OCI-LY3 (cell line): ENCODE measurements at regions not wholly inside any gene's neighbourhood (a gene's known extent, or its start where the extent isn't known, plus 50 kb on each side); places are given as distances from the start of the nearest gene placed in this dataset.

Experiments used
- H2AFZ ChIP-seq: fragments of 200-600, 300-600 bp; shearing (Covaris generic); 2 replicates; pipeline ENCODE4 v1.6.0; 2014; ENCODE audit warnings: antibody characterized with exemption, low read depth, low read length
- H3K27ac ChIP-seq: fragments of 200-600, 300-600 bp; sonication (generic); 2 replicates; pipeline ENCODE4 v1.5.1; 2014; ENCODE audit warnings: mild to moderate bottlenecking, low read length, moderate library complexity, mixed read lengths
- H3K27me3 ChIP-seq: fragments of 200-600, 300-600 bp; sonication (generic); 2 replicates; pipeline ENCODE4 v1.6.1; 2014; ENCODE audit warnings: low read depth, low read length, mixed read lengths
- H3K36me3 ChIP-seq: fragments of 200-600, 300-600 bp; sonication (generic); replicated peaks from 2 replicates; pipeline ENCODE3; 2014; ENCODE audit warnings: low read depth, low read length, mixed read lengths
- H3K4me1 ChIP-seq: fragments of 300-600, 200-600 bp; sonication (generic); 2 replicates; pipeline ENCODE4 v1.6.1; 2014; ENCODE audit warnings: low read length, mixed read lengths
- H3K4me2 ChIP-seq: fragments of 200-600, 300-600 bp; sonication (generic); 2 replicates; pipeline ENCODE4 v1.6.1; 2014; ENCODE audit warnings: low read length, mixed read lengths
- H3K4me3 ChIP-seq: fragments of 300-600, 200-600 bp; sonication (generic); 2 replicates; pipeline ENCODE4 v1.5.1; 2014; ENCODE audit warnings: antibody characterized with exemption, mild to moderate bottlenecking, low read length, moderate library complexity
- H3K79me2 ChIP-seq: fragments of 300-600, 200-600 bp; shearing (Covaris generic); 2 replicates; pipeline ENCODE4 v1.6.1; 2014; ENCODE audit warnings: mild to moderate bottlenecking, low read length, mixed read lengths
- H3K9ac ChIP-seq: fragments of 300-600, 200-600 bp; shearing (Covaris generic); 2 replicates; pipeline ENCODE4 v1.6.0; 2014; ENCODE audit warnings: mild to moderate bottlenecking, low read length, moderate library complexity
- H3K9me3 ChIP-seq: fragments of 200-600, 300-600 bp; shearing (Covaris generic); 2 replicates; pipeline ENCODE4 v1.6.1; 2014; ENCODE audit warnings: low read length, mixed read lengths; ENCODE audit not compliant: insufficient read depth
- H4K20me1 ChIP-seq: fragments of 200-600, 300-600 bp; sonication (generic); 2 replicates; pipeline ENCODE4 v1.6.1; 2016; ENCODE audit warnings: low read length, mixed read lengths; ENCODE audit not compliant: insufficient read depth
- EZH2phosphoT487 ChIP-seq: fragments of 200-600 bp; shearing (Covaris generic); IDR thresholded peaks from 2 replicates; pipeline ENCODE4 v1.6.1; 2018; ENCODE audit warnings: antibody characterized with exemption, mixed run types, low read depth
- TF ChIP-seq, protein P1 (sequence below): fragments of 200-600, 300-600 bp; sonication (generic); IDR thresholded peaks from 2 replicates; pipeline ENCODE4 v1.5.1; 2014; ENCODE audit warnings: antibody characterized with exemption, low read length, low read depth

DNA sequence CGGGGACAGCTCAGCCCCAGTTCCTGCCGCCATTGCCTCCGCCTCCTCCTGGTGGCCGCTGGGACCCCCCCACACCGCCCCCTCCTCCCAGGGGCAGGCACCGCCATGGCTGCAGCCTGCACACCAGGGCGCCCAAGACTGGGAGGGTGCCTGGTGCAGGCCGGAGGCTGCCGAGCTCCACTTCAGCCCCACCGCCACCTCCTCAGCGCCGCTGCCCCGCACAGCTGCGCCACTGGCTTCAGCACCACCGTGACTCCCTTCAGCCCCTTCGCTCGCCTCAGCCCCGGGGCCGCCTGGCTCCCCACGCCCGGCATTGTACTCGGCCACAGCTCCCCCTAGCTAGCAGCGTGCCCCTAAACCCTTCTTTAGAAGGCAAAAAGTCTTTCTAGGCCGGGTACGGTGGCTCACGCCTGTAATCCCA, 131.1 kb downstream of the CRYBB2 start:
- no peak overlapping the region for H3K4me2 ChIP-seq
- H3K9ac ChIP-seq: no peak overlapping the region
- no peak overlapping the region for H2AFZ ChIP-seq
- H4K20me1 ChIP-seq: no peaks in the 10 kb centered on the region
- H3K4me1 ChIP-seq: no peaks in the 10 kb centered on the region
- no peaks in the 10 kb centered on the region for H3K9me3 ChIP-seq
- H3K27me3 ChIP-seq: no peaks in the 10 kb centered on the region
- no peak overlapping the region for H3K4me3 ChIP-seq
- H3K79me2 ChIP-seq: no peaks in the 10 kb centered on the region
- peaks cover 29% of the 10 kb centered on the region for H3K36me3 ChIP-seq
- H3K27ac ChIP-seq: no peak overlapping the region
- TF ChIP-seq, protein P1, sequence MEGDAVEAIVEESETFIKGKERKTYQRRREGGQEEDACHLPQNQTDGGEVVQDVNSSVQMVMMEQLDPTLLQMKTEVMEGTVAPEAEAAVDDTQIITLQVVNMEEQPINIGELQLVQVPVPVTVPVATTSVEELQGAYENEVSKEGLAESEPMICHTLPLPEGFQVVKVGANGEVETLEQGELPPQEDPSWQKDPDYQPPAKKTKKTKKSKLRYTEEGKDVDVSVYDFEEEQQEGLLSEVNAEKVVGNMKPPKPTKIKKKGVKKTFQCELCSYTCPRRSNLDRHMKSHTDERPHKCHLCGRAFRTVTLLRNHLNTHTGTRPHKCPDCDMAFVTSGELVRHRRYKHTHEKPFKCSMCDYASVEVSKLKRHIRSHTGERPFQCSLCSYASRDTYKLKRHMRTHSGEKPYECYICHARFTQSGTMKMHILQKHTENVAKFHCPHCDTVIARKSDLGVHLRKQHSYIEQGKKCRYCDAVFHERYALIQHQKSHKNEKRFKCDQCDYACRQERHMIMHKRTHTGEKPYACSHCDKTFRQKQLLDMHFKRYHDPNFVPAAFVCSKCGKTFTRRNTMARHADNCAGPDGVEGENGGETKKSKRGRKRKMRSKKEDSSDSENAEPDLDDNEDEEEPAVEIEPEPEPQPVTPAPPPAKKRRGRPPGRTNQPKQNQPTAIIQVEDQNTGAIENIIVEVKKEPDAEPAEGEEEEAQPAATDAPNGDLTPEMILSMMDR: no peak
- no peak for TF ChIP-seq EZH2phosphoT487

DNA sequence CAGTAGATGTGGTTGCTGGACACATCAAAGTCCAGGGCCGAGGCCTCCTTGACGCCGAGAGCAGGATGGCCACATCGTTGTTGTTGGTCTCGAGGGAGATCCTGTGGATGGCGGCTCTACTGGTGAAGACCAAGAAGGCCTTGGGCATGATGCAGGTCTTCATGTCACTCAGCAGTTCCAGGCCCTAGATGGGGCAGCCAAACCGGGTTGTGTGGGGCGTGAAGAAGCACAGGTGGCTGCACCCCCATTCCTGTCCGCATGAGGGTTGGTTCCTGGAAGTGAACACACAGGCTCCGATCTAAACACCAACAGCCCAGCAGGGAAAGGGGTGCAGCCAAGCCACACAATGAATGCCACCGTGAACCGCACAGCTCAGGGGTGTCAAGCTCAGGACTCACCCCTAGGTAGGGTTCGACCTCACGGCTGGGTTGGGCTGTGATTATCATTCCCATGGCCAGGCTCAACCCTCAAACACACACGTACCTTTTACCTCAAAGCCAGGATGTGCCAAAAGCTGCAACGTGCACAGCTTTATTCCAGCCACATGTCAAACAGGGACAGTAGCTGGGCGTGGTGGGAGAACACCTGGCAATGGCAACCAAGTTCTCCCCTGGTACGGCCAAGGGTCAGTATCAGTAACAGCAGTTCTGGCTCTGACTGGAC, 132.3 kb downstream of the CRYBB2 start:
- Histone ChIP-seq H3K27ac (no peak overlapping the region), H3K36me3 (peaks cover 29% of the 10 kb centered on the region), H3K4me1 (no peaks in the 10 kb centered on the region)

DNA sequence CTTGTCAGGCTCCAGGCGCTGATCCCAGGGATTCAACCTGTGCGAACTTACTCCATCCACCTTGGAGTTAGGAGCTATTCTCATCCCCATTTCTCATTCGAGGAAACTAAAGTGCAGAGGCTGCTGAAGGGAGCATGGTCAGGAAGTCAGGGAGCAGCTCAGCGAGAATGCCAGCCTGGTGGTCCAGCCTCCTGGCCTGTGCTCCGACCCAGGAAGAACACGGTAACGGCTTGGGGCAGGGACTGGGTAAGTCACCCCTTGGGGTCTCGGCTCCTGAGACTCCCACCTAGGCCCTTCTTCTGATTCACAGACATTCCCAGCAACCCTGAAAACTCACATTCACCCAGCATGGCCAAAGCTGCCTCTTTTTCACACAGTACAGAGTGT, 132.8 kb downstream of the CRYBB2 start:
- H3K36me3 ChIP-seq: peaks cover 29% of the 10 kb centered on the region
- TF ChIP-seq, protein P1: no peak
- TF ChIP-seq EZH2phosphoT487: no peak
- H4K20me1 ChIP-seq: no peaks in the 10 kb centered on the region

More for the DNA sequence above, 132.3 kb downstream of the CRYBB2 start:
- no peak for TF ChIP-seq EZH2phosphoT487
- TF ChIP-seq, protein P1: no peak
- no peaks in the 10 kb centered on the region for H3K27me3 ChIP-seq
- no peak overlapping the region for H2AFZ ChIP-seq
- no peaks in the 10 kb centered on the region for H3K79me2 ChIP-seq
- no peaks in the 10 kb centered on the region for H4K20me1 ChIP-seq
- no peak overlapping the region for H3K9ac ChIP-seq
- H3K4me3 ChIP-seq: no peak overlapping the region
- no peak overlapping the region for H3K4me2 ChIP-seq
- no peaks in the 10 kb centered on the region for H3K9me3 ChIP-seq

DNA sequence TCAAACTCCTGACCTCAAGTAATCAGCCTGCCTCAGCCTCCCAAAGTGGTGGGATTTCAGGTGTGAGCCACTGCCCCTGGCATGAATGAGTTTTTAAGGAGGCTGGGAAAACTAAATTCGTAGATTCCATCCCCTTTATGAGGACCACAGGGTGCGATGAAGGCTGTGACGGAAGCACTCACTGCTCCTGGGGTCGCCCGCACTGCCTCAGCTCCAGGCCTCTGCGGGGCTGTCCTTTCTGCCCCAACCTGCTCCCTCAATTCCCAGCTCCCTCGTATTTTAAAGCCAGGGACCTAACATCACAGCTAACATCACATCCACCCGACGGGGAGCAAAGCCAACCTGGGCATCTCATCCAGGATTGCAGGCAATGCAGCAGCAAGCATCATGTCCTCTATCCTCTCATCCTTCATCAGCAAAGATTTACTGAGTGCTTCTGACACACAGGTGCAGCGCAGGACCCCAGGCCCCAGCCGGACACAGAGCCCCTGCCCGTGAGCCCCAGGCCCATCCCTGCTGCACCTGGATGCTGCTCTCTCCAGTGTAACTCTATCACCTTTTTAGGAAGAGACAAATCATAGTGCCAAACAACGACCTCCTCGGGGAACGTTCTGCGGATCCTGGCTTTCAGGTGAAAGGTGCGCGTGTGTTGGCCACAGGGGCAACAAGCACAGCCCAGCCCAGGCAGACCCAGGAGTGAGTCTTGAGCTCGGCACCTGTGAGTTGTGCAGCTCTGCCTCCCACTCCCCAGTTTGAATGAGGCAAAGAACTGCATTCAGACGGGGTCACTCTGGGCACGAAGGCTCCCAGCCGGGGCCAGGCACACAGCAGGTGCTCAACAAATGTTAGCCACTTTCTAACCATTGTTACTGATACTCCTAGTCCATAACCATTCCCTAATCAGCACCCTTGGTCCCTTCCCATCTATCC, 134.3 kb downstream of the CRYBB2 start:
- Histone ChIP-seq H3K9me3 (no peaks in the 10 kb centered on the region), H2AFZ (no peak overlapping the region), H4K20me1 (no peaks in the 10 kb centered on the region), H3K27me3 (no peaks in the 10 kb centered on the region), H3K9ac (no peak overlapping the region), H3K4me3 (no peak overlapping the region), H3K4me2 (no peak overlapping the region), H3K36me3 (peaks cover 29% of the 10 kb centered on the region), H3K79me2 (no peaks in the 10 kb centered on the region), H3K27ac (no peak overlapping the region), H3K4me1 (no peaks in the 10 kb centered on the region)
- TF ChIP-seq, protein P1: no peak
- TF ChIP-seq EZH2phosphoT487: no peak

More for the DNA sequence above, 132.8 kb downstream of the CRYBB2 start:
- no peaks in the 10 kb centered on the region for H3K27me3 ChIP-seq
- no peak overlapping the region for H2AFZ ChIP-seq
- no peaks in the 10 kb centered on the region for H3K9me3 ChIP-seq
- H3K4me2 ChIP-seq: no peak overlapping the region
- H3K4me1 ChIP-seq: no peaks in the 10 kb centered on the region
- no peak overlapping the region for H3K4me3 ChIP-seq
- no peak overlapping the region for H3K27ac ChIP-seq
- H3K9ac ChIP-seq: no peak overlapping the region
- H3K79me2 ChIP-seq: no peaks in the 10 kb centered on the region
